Suprapubic skin (tissue), 4 donors: ENCODE measurements at regions not wholly inside any gene's neighbourhood (a gene's known extent, or its start where the extent isn't known, plus 50 kb on each side); places are given as distances from the start of the nearest gene placed in this dataset.

ENCODE experiments used
- DNase-seq, 2 donors: peaks; one replicate each; pipeline ENCODE4 v3.0.0-alpha.2; 2019; ENCODE audit warnings: low spot score in 2 of 2
- H3K27ac ChIP-seq: fragments of 200-600 bp; sonication (generic); one replicate; pipeline ENCODE4 v1.5.1; 2019
- H3K27me3 ChIP-seq: fragments of 200-600 bp; sonication (generic); one replicate; pipeline ENCODE4 v1.5.1; 2019
- H3K36me3 ChIP-seq: fragments of 200-600 bp; sonication (generic); one replicate; pipeline ENCODE4 v1.5.1; 2019
- H3K4me1 ChIP-seq: fragments of 200-600 bp; sonication (generic); one replicate; pipeline ENCODE4 v1.5.1; 2019
- H3K4me3 ChIP-seq: fragments of 200-600 bp; sonication (generic); one replicate; pipeline ENCODE4 v1.5.1; 2019; ENCODE audit warnings: mild to moderate bottlenecking
- H3K9me3 ChIP-seq: fragments of 200-600 bp; sonication (generic); one replicate; pipeline ENCODE4 v1.5.1; 2019
- CTCF ChIP-seq, 2 donors: fragments of 200-600 bp in 1 of 2; fragments of 450-650 bp in 1 of 2; sonication (generic) in 1 of 2; IDR thresholded peaks; one replicate each; pipeline ENCODE4 v1.5.1; 2016 to 2019; ENCODE audit warnings: antibody characterized with exemption in 2 of 2, mild to moderate bottlenecking in 1 of 2, moderate library complexity in 1 of 2
- EP300 ChIP-seq: sonication (generic); formaldehyde crosslinking; IDR thresholded peaks from one replicate; pipeline ENCODE4 v1.6.1; 2017; ENCODE audit warnings: antibody characterized with exemption
- POLR2A ChIP-seq, 2 donors: fragments of 450-650 bp; IDR thresholded peaks; one replicate each; pipeline ENCODE4 v1.6.1; 2017; ENCODE audit warnings: antibody characterized with exemption in 2 of 2, mild to moderate bottlenecking in 2 of 2, moderate library complexity in 2 of 2
- POLR2AphosphoS5 ChIP-seq, 3 donors: sonication (generic); formaldehyde crosslinking; IDR thresholded peaks; one replicate each; pipeline ENCODE4 v1.6.1; 2017; ENCODE audit warnings: antibody characterized with exemption in 3 of 3
- WGBS: methylation state at CpG from one replicate; pipeline ENCODE4 v1.1.5; 2018; 5-methylcytosine and 5-hydroxymethylcytosine counted together

DNA sequence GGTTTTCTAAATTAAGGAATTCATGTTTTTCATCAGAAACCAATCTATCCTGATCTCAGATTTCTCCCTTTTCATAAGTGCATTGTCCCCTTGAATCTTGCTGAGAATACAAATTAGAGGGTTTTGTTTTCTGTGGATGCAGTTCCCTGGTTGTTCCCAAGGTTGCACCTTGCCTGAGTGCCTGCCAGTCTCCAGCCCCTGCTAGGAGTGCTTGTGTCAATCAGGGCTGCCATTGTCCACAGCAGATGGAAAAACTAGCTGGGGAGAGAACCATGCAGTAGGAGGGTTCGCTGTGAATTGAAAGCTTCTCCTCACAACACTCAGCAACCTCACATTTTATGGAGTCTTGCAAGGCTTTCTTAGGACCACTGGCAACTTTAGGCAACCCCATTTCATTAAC, 210.8 kb upstream of the CTNNB1 start:
- TF ChIP-seq CTCF (IDR thresholded peaks at IDR 0.05) (no peak), EP300 (no peak), POLR2AphosphoS5 (IDR thresholded peaks at IDR 0.05) (no peak), POLR2A (IDR thresholded peaks at IDR 0.05) (no peak)
- Histone ChIP-seq H3K4me3 (no peak overlapping the region), H3K4me1 (no peaks in the 10 kb centered on the region), H3K36me3 (no peaks in the 10 kb centered on the region), H3K27ac (no peak overlapping the region), H3K27me3 (no peaks in the 10 kb centered on the region), H3K9me3 (no peaks in the 10 kb centered on the region)
- 100% methylated on average over 1 of the region's 1 CpG for WGBS
- no peak for DNase-seq

DNA sequence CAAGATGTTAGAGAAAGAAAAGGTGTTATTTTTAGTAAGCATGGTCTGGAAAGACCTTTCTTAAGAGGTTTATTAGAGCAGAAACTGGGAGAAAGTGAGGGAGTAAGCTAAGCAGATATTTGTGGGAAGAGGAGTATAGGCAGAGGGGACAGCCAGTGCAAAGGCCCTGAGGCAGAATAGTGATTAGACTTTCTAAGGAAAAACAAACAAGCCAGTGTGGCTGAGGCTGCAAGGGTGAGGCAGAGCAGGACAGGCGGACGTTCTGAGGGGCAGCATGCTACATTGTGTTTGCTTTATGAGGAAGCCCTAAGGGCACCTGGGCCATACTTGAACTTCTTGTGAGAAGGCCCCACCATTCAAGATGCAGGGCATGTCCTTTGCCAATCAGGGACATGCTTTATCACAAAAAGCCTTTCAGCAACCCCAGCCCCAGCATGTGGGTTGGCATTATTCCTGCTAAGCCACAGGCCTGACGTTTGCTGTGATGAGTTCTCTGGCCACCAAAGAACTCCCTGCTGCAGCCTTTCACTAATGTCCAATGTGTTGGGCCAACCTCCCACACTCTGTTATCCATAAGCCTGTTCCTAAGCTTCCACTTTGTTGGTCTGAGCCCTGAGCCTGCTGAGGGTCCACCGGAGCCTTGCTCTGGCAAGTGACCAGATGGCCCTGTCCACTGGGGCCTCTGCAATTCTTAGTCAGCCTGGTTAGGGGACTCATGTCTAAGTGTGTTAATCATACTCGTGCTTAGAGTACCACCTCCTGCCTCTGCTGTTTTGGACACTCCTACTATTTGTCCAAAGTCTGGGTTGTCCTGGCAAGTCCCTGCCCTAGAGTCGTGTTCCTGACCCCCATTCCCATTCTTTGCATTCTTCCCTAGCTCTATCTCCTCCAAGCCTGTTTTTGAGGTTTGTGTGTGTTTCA, 209.9 kb upstream of the CTNNB1 start:
- H3K27me3 ChIP-seq = no peaks in the 10 kb centered on the region
- WGBS = 77% methylated on average over 6 of the region's 6 CpGs
- no peak for DNase-seq
- H3K4me1 ChIP-seq = no peaks in the 10 kb centered on the region
- no peak overlapping the region for H3K4me3 ChIP-seq
- H3K9me3 ChIP-seq = no peaks in the 10 kb centered on the region
- TF ChIP-seq POLR2A (IDR thresholded peaks at IDR 0.05) = no peak
- TF ChIP-seq POLR2AphosphoS5 (IDR thresholded peaks at IDR 0.05) = no peak
- no peak for TF ChIP-seq EP300
- no peak for TF ChIP-seq CTCF (IDR thresholded peaks at IDR 0.05)
- no peak overlapping the region for H3K27ac ChIP-seq
- no peaks in the 10 kb centered on the region for H3K36me3 ChIP-seq

DNA sequence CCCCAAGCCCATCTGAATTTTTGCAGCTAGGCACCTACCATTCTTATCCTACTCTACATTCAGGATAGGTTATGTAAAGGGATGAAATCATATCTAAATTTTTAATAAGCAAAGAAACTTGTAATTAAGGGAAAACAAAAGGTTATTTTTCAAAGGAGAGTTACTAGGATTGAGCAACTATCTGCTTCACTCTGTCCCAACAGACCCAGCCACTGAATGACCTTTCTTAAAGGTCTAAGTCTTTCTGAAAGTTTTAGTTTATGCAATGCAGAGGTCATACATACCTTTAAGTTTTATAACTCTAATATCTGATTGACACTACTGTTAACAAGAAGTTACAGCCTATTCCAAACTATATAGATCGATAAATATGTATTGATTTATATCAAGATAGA, 209.2 kb upstream of the CTNNB1 start:
- Histone ChIP-seq H3K27me3 (no peaks in the 10 kb centered on the region), H3K36me3 (no peaks in the 10 kb centered on the region), H3K27ac (no peak overlapping the region), H3K4me1 (no peaks in the 10 kb centered on the region), H3K4me3 (no peak overlapping the region), H3K9me3 (no peaks in the 10 kb centered on the region)
- WGBS = 94% methylated on average over 1 of the region's 1 CpG
- TF ChIP-seq EP300 (no peak), POLR2A (IDR thresholded peaks at IDR 0.05) (no peak), POLR2AphosphoS5 (IDR thresholded peaks at IDR 0.05) (no peak)
- DNase-seq = no peak

DNA sequence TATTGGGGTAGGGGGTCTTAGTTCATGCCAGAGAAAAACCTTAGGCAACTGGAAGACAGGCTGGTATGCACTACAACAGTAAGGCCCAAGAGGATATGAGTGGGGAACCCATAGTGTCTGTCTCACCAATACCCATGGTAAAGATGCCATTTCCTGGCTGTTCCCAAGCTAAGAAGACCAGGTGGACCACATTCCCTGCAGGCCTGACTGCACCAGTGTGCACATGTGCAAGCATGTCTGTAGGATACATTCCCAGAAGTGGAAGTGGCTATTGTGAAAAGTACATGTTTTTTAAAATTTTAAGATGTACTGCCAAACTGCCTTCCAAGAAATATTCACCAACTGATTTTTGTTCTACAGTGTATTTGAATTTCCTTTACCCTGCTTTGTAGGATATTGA, 207.3 kb upstream of the CTNNB1 start:
- H3K27ac ChIP-seq = no peak overlapping the region
- H3K27me3 ChIP-seq = no peaks in the 10 kb centered on the region
- TF ChIP-seq POLR2AphosphoS5 (IDR thresholded peaks at IDR 0.05) (no peak), POLR2A (IDR thresholded peaks at IDR 0.05) (no peak), EP300 (no peak), CTCF (IDR thresholded peaks at IDR 0.05) (no peak)
- H3K9me3 ChIP-seq = no peaks in the 10 kb centered on the region
- no peaks in the 10 kb centered on the region for H3K36me3 ChIP-seq
- H3K4me1 ChIP-seq = no peaks in the 10 kb centered on the region
- DNase-seq = no peak
- H3K4me3 ChIP-seq = no peak overlapping the region

- Histone ChIP-seq H3K4me3 (no peak overlapping the region), H3K27ac (no peak overlapping the region), H3K4me1 (peaks cover 6% of the 10 kb centered on the region), H3K36me3 (no peaks in the 10 kb centered on the region), H3K27me3 (no peaks in the 10 kb centered on the region), H3K9me3 (no peaks in the 10 kb centered on the region)
- no peak for DNase-seq
- WGBS = 95% methylated on average over 1 of the region's 1 CpG
- TF ChIP-seq POLR2A (IDR thresholded peaks at IDR 0.05) (no peak), POLR2AphosphoS5 (IDR thresholded peaks at IDR 0.05) (no peak), EP300 (no peak), CTCF (IDR thresholded peaks at IDR 0.05) (no peak)
Observed at GRCh38 chr3:40994611-40995010, 204.7 kb upstream of the CTNNB1 start.
